ENCODE measurements at regions not wholly inside any gene's neighbourhood (a gene's known extent, or its start where the extent isn't known, plus 50 kb on each side); places are given as distances from the start of the nearest gene placed in this dataset.

DNA sequence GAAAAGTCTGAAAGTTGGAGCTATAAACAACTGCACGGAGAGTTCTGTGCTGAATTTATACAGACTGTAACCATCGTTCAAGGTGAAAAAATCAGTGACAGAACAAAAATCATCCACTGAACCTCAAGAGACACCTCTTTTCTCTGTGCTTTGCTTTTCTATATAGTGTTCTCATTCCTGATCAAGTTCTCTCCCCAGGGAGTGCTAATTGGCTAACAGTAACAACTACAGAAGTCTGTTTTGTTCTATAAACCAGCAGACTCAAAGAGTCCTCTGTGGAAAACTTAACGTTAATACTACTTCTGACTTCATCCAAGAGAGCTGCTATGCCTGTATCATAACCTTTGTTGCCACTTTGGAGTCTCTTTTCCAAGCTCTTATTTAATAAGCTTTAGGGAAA, 1388.3 kb upstream of the C9orf72 start (continued):
- TF ChIP-seq, protein P1, sequence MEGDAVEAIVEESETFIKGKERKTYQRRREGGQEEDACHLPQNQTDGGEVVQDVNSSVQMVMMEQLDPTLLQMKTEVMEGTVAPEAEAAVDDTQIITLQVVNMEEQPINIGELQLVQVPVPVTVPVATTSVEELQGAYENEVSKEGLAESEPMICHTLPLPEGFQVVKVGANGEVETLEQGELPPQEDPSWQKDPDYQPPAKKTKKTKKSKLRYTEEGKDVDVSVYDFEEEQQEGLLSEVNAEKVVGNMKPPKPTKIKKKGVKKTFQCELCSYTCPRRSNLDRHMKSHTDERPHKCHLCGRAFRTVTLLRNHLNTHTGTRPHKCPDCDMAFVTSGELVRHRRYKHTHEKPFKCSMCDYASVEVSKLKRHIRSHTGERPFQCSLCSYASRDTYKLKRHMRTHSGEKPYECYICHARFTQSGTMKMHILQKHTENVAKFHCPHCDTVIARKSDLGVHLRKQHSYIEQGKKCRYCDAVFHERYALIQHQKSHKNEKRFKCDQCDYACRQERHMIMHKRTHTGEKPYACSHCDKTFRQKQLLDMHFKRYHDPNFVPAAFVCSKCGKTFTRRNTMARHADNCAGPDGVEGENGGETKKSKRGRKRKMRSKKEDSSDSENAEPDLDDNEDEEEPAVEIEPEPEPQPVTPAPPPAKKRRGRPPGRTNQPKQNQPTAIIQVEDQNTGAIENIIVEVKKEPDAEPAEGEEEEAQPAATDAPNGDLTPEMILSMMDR (IDR thresholded peaks at IDR 0.05 in 2 of 3, conservative IDR thresholded peaks at IDR 0.05 in 1 of 3; ENCODE audit: borderline replicate concordance in 1 of 3, insufficient read depth in 1 of 3, low read depth in 2 of 3, low read length in 2 of 3) = no peak
- TF ChIP-seq TCF7L2 (IDR thresholded peaks at IDR 0.05; ENCODE audit: borderline replicate concordance, extremely low read depth, insufficient read depth, insufficient read length) = no peak

- no peak overlapping the region for H3K4me3 ChIP-seq (replicated peaks in 1 of 2; ENCODE audit: low read depth in 1 of 2, low read length in 2 of 2)
- intact Hi-C loops (cut with micrococcal nuclease) = no loop called here
- H3K27me3 ChIP-seq (ENCODE audit: insufficient read depth, low read length) = no peaks in the 10 kb centered on the region
- H2AFZ ChIP-seq (ENCODE audit: low read depth, low read length, poor library complexity, severe bottlenecking) = no peak overlapping the region
- H3K36me3 ChIP-seq (ENCODE audit: control insufficient read depth in 1 of 2, insufficient read depth in 2 of 2, low read length in 2 of 2) = no peaks in the 10 kb centered on the region
- RAD21 ChIA-PET (ENCODE audit: low non-redundant PET in 1 of 2, low total read pairs in 2 of 2, uncharacterized antibody in 2 of 2, unreplicated experiment in 2 of 2) = no interaction called here
- CTCF ChIA-PET = no interaction called here
- H3K9ac ChIP-seq (ENCODE audit: low read length) = no peak overlapping the region
- H3K27ac ChIP-seq (ENCODE audit: low read depth, low read length) = no peak overlapping the region
- ATAC-seq = no peak
- H4K20me1 ChIP-seq (ENCODE audit: insufficient read depth) = no peaks in the 10 kb centered on the region
- no peaks in the 10 kb centered on the region for H3K9me3 ChIP-seq (ENCODE audit: control insufficient read depth in 1 of 2, insufficient read depth in 1 of 2, low read depth in 1 of 2, low read length in 2 of 2)
- no peak overlapping the region for H3K4me2 ChIP-seq (ENCODE audit: low read length)
- no peak for DNase-seq (ENCODE audit: low read depth, low spot score)
- no peaks in the 10 kb centered on the region for H3K79me2 ChIP-seq (ENCODE audit: insufficient read depth, low read length)
- H3K4me1 ChIP-seq (ENCODE audit: control insufficient read depth in 1 of 2, insufficient read depth in 2 of 2, low read length in 2 of 2) = no peaks in the 10 kb centered on the region
- POLR2A ChIA-PET = no interaction called here
- no TSS peak for BruUV-seq (replicated peaks)
- H3K9me2 ChIP-seq (ENCODE audit: insufficient read depth) = no peaks in the 10 kb centered on the region
- TF ChIP-seq POLR2A (IDR thresholded peaks at IDR 0.05; ENCODE audit: borderline replicate concordance, extremely low read depth, insufficient read depth, insufficient read length) = no peak
- no peak for TF ChIP-seq YY1 (IDR thresholded peaks at IDR 0.05; ENCODE audit: extremely low read depth, insufficient replicate concordance, low read depth, low read length)
- TF ChIP-seq, protein P2, sequence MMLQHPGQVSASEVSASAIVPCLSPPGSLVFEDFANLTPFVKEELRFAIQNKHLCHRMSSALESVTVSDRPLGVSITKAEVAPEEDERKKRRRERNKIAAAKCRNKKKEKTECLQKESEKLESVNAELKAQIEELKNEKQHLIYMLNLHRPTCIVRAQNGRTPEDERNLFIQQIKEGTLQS (IDR thresholded peaks at IDR 0.05) = no peak
- TF ChIP-seq SIN3A (IDR thresholded peaks at IDR 0.05; ENCODE audit: low read depth) = no peak
- no peak for TF ChIP-seq SP1 (IDR thresholded peaks at IDR 0.05; ENCODE audit: low read depth)
- no peak for TF ChIP-seq ELF1 (IDR thresholded peaks at IDR 0.05; ENCODE audit: borderline replicate concordance, low read depth)
- TF ChIP-seq CEBPB (IDR thresholded peaks at IDR 0.05; ENCODE audit: low read depth) = no peak
- TF ChIP-seq TCF7L2 (IDR thresholded peaks at IDR 0.05; ENCODE audit: borderline replicate concordance, extremely low read depth, insufficient read depth, insufficient read length) = no peak
- no peak for TF ChIP-seq EZH2 (IDR thresholded peaks at IDR 0.05)
- TF ChIP-seq, protein P1 (IDR thresholded peaks at IDR 0.05 in 2 of 3, conservative IDR thresholded peaks at IDR 0.05 in 1 of 3; ENCODE audit: borderline replicate concordance in 1 of 3, insufficient read depth in 1 of 3, low read depth in 2 of 3, low read length in 2 of 3) = no peak
- no peak for TF ChIP-seq REST (IDR thresholded peaks at IDR 0.05; ENCODE audit: low read depth)
- no peak for TF ChIP-seq ZNF274 (IDR thresholded peaks at IDR 0.05; ENCODE audit: low read depth, low read length)
- no peak for TF ChIP-seq POLR2AphosphoS5 (IDR thresholded peaks at IDR 0.05; ENCODE audit: low read depth, low read length)
- TF ChIP-seq FOSL1 (IDR thresholded peaks at IDR 0.05; ENCODE audit: low read depth) = no peak
Measured at GRCh38 chr9:28967226-28967625, 1393.9 kb upstream of the C9orf72 start.
